ENCODE measurements at regions not wholly inside any gene's neighbourhood (a gene's known extent, or its start where the extent isn't known, plus 50 kb on each side); places are given as distances from the start of the nearest gene placed in this dataset.

- TF ChIP-seq EZH2 (IDR thresholded peaks at IDR 0.05; ENCODE audit: insufficient read depth, poor library complexity, severe bottlenecking): no peak
- TF ChIP-seq EZH2phosphoT487 (IDR thresholded peaks at IDR 0.05; ENCODE audit: insufficient read depth, low read depth): no peak
Measured at GRCh38 chr7:89770161-89770560, 384.1 kb upstream of the STEAP1 start.

All from GM23248 (cell line).